ENCODE measurements at regions not wholly inside any gene's neighbourhood (a gene's known extent, or its start where the extent isn't known, plus 50 kb on each side); places are given as distances from the start of the nearest gene placed in this dataset.

- no peak for TF ChIP-seq CEBPZ (IDR thresholded peaks at IDR 0.05; ENCODE audit: low read depth, low read length)
- no peak for TF ChIP-seq PBX3 (IDR thresholded peaks at IDR 0.05; ENCODE audit: insufficient replicate concordance, low read depth, low read length)
- no peak for TF ChIP-seq ZNF384 (IDR thresholded peaks at IDR 0.05; ENCODE audit: borderline replicate concordance, low read depth, low read length)
- no peak for TF ChIP-seq CBFB (IDR thresholded peaks at IDR 0.05; ENCODE audit: low read depth)
- TF ChIP-seq EGR1 (IDR thresholded peaks at IDR 0.05; ENCODE audit: borderline replicate concordance in 1 of 2, low read depth in 2 of 2, low read length in 2 of 2): no peak
- no peak for TF ChIP-seq STAT3 (IDR thresholded peaks at IDR 0.05; ENCODE audit: low read depth, low read length)
- no peak for TF ChIP-seq ESRRA (IDR thresholded peaks at IDR 0.05; ENCODE audit: low read length)
These were observed 99.7 kb downstream of the THNSL2 start (continued) for GRCh38 chr2:88269836-88270235.
